Liver (tissue), 2 donors: ENCODE measurements at regions not wholly inside any gene's neighbourhood (a gene's known extent, or its start where the extent isn't known, plus 50 kb on each side); places are given as distances from the start of the nearest gene placed in this dataset.

Experiments used
- CTCF ChIP-seq: fragments of 150-350 bp; IDR thresholded peaks from 2 replicates; pipeline ENCODE4 v1.5.1; 2017; ENCODE audit warnings: improper control_type of control experiment, low read depth, low read length; ENCODE audit not compliant: missing input control
- TF ChIP-seq, protein P1 (sequence below): IDR thresholded peaks from 2 replicates; pipeline ENCODE4 v1.6.1; 2016; ENCODE audit warnings: antibody characterized with exemption
- donor health status: healthy.

DNA sequence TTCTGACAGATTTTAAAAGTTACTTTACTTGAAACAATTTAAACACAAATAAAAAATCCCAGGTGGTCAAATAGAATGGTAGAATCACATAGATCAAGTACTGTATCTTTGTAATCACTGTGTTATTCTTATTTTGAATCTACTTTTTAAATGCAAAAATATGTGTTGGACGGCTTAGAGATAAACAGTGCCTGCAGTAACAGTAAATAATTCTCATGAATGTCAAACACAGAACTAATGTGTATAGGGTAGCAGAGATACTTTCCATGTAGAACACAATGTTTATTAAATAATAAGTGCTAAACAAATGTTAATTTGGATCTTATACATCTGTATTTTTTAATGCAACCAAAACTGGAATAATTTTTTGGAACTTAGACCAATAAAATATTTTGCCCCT, 1199.4 kb downstream of the SORCS1 start:
- TF ChIP-seq CTCF = no peak
- TF ChIP-seq, protein P1, sequence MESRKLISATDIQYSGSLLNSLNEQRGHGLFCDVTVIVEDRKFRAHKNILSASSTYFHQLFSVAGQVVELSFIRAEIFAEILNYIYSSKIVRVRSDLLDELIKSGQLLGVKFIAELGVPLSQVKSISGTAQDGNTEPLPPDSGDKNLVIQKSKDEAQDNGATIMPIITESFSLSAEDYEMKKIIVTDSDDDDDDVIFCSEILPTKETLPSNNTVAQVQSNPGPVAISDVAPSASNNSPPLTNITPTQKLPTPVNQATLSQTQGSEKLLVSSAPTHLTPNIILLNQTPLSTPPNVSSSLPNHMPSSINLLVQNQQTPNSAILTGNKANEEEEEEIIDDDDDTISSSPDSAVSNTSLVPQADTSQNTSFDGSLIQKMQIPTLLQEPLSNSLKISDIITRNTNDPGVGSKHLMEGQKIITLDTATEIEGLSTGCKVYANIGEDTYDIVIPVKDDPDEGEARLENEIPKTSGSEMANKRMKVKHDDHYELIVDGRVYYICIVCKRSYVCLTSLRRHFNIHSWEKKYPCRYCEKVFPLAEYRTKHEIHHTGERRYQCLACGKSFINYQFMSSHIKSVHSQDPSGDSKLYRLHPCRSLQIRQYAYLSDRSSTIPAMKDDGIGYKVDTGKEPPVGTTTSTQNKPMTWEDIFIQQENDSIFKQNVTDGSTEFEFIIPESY = no peak
